ENCODE measurements at regions not wholly inside any gene's neighbourhood (a gene's known extent, or its start where the extent isn't known, plus 50 kb on each side); places are given as distances from the start of the nearest gene placed in this dataset.

- TF ChIP-seq CTCF (IDR thresholded peaks at IDR 0.05), result no peak
- TF ChIP-seq POLR2AphosphoS5 (IDR thresholded peaks at IDR 0.05), result no peak
- TF ChIP-seq EP300 (IDR thresholded peaks at IDR 0.05), result no peak
- TF ChIP-seq POLR2A (IDR thresholded peaks at IDR 0.05), result no peak
- 42 to 60% methylated on average over 7 of the region's 7 CpGs for WGBS, 2 donors
- no peak for ATAC-seq (ENCODE audit: low FRiP score in 2 of 2)
Observed at GRCh38 chr13:95480791-95481780, 71.4 kb upstream of the CLDN10 start.

GRCh38 chr13:95484052-95484451 lies 68.5 kb upstream of the CLDN10 start:
- ATAC-seq (ENCODE audit: low FRiP score in 2 of 2), result no peak
- DNase-seq, result no peak
- WGBS, 2 donors, result 97 to 100% methylated on average over 1 of the region's 1 CpG

More at GRCh38 chr13:95480791-95481780, 71.4 kb upstream of the CLDN10 start:
- Histone ChIP-seq H3K9me3 (no peaks in the 10 kb centered on the region), H3K4me1 (peaks cover 0 to 11% (median 4%) of the 10 kb centered on the region in 4 donors), H3K27me3 (no peaks in the 10 kb centered on the region), H3K36me3 (no peaks in the 10 kb centered on the region), H3K4me3 (no peak overlapping the region), H3K27ac (no peak overlapping the region)
- DNase-seq, result no peak

GRCh38 chr13:95485045-95485517 lies 67.4 kb upstream of the CLDN10 start:
- H3K4me3 ChIP-seq, result no peak overlapping the region
- no peak for TF ChIP-seq POLR2A (IDR thresholded peaks at IDR 0.05)
- TF ChIP-seq POLR2AphosphoS5 (IDR thresholded peaks at IDR 0.05), result no peak
- no peak for TF ChIP-seq EP300 (IDR thresholded peaks at IDR 0.05)
- no peak for TF ChIP-seq CTCF (IDR thresholded peaks at IDR 0.05)
- ATAC-seq (ENCODE audit: low FRiP score in 2 of 2), result no peak
- H3K27ac ChIP-seq, result no peak overlapping the region
- H3K27me3 ChIP-seq, result no peaks in the 10 kb centered on the region
- no peaks in the 10 kb centered on the region for H3K4me1 ChIP-seq
- no peak for DNase-seq
- no peaks in the 10 kb centered on the region for H3K9me3 ChIP-seq
- no peaks in the 10 kb centered on the region for H3K36me3 ChIP-seq
- 82 to 93% methylated on average over 5 of the region's 5 CpGs for WGBS, 2 donors

More at GRCh38 chr13:95484052-95484451, 68.5 kb upstream of the CLDN10 start:
- Histone ChIP-seq H3K36me3 (no peaks in the 10 kb centered on the region), H3K4me1 (peaks cover 0 to 1% (median under 1%) of the 10 kb centered on the region in 4 donors), H3K9me3 (no peaks in the 10 kb centered on the region), H3K4me3 (no peak overlapping the region), H3K27me3 (no peaks in the 10 kb centered on the region), H3K27ac (no peak overlapping the region)
- TF ChIP-seq POLR2A (IDR thresholded peaks at IDR 0.05), result no peak
- no peak for TF ChIP-seq EP300 (IDR thresholded peaks at IDR 0.05)
- TF ChIP-seq POLR2AphosphoS5 (IDR thresholded peaks at IDR 0.05), result no peak
- no peak for TF ChIP-seq CTCF (IDR thresholded peaks at IDR 0.05)

- Histone ChIP-seq H3K4me1 (no peaks in the 10 kb centered on the region), H3K36me3 (no peaks in the 10 kb centered on the region), H3K27ac (no peak overlapping the region), H3K9me3 (no peaks in the 10 kb centered on the region), H3K4me3 (no peak overlapping the region), H3K27me3 (no peaks in the 10 kb centered on the region)
- ATAC-seq (ENCODE audit: low FRiP score in 2 of 2) (no peak), DNase-seq (no peak)
- 28 to 46% methylated on average over 2 to 3 of the region's 3 CpGs for WGBS, 2 donors
- TF ChIP-seq CTCF (IDR thresholded peaks at IDR 0.05) (no peak), POLR2AphosphoS5 (IDR thresholded peaks at IDR 0.05) (no peak), EP300 (IDR thresholded peaks at IDR 0.05) (no peak), POLR2A (IDR thresholded peaks at IDR 0.05) (no peak)
Observed at GRCh38 chr13:95485518-95486144, 66.9 kb upstream of the CLDN10 start.

All from upper lobe of left lung (tissue), 6 donors.